NCI-H524 (cell line): ENCODE measurements at regions not wholly inside any gene's neighbourhood (a gene's known extent, or its start where the extent isn't known, plus 50 kb on each side); places are given as distances from the start of the nearest gene placed in this dataset.
"Not testable (repeated sequence)": the region's sequence is repeated elsewhere in the genome, so short reads cannot be mapped to it uniquely, and the experiment has no call there.

Source experiments
- DNase-seq, 2 experiments: peaks; one replicate each; lab custom pipeline; 2025; lab: John Stamatoyannopoulos, UW

- DNase-seq, result peak in 1 of 2 experiments; percentile 35
Measured at GRCh38 chr1:118563981-118564951, 379.2 kb upstream of the SPAG17 start.

- DNase-seq, result no peak
Measured at GRCh38 chr1:118558933-118559332, 373.9 kb upstream of the SPAG17 start.

GRCh38 chr1:118556936-118557335 is 371.9 kb upstream of the SPAG17 start:
- DNase-seq, result no peak

GRCh38 chr1:118555638-118556037 is 370.6 kb upstream of the SPAG17 start:
- no peak for DNase-seq

GRCh38 chr1:118535901-118536300 is 350.9 kb upstream of the SPAG17 start:
- peak in 1 of 2 experiments; percentile 74 for DNase-seq

- not testable (repeated sequence) for DNase-seq
Measured at GRCh38 chr1:118511922-118512321, 326.9 kb upstream of the SPAG17 start.

GRCh38 chr1:118504867-118505266 is 319.8 kb upstream of the SPAG17 start:
- peak; percentile 20 to 52 for DNase-seq

- peak; percentile 86 to 93 for DNase-seq
Measured at GRCh38 chr1:118504221-118504644, 319.2 kb upstream of the SPAG17 start.

- DNase-seq, result no peak
Measured at GRCh38 chr1:118503752-118504151, 318.7 kb upstream of the SPAG17 start.

GRCh38 chr1:118494998-118495397 is 310.0 kb upstream of the SPAG17 start:
- DNase-seq, result no peak

- no peak for DNase-seq
Measured at GRCh38 chr1:118488787-118489186, 303.8 kb upstream of the SPAG17 start.

GRCh38 chr1:118487932-118488331 is 302.9 kb upstream of the SPAG17 start:
- DNase-seq, result no peak

- DNase-seq, result no peak
Measured at GRCh38 chr1:118487091-118487490, 302.1 kb upstream of the SPAG17 start.

- DNase-seq, result no peak
Measured at GRCh38 chr1:118486199-118486598, 301.2 kb upstream of the SPAG17 start.

- DNase-seq, result peak in 1 of 2 experiments; percentile 21
Measured at GRCh38 chr1:118485757-118486156, 300.7 kb upstream of the SPAG17 start.

- DNase-seq, result no peak
Measured at GRCh38 chr1:118484893-118485292, 299.9 kb upstream of the SPAG17 start.

GRCh38 chr1:118483245-118484006 is 298.4 kb upstream of the SPAG17 start:
- no peak for DNase-seq

GRCh38 chr1:118481126-118481525 is 296.1 kb upstream of the SPAG17 start:
- DNase-seq, result no peak

GRCh38 chr1:118479351-118479750 is 294.3 kb upstream of the SPAG17 start:
- DNase-seq, result no peak

GRCh38 chr1:118473825-118474224 is 288.8 kb upstream of the SPAG17 start:
- peak in 1 of 2 experiments; percentile 22 for DNase-seq

GRCh38 chr1:118464460-118464859 is 279.4 kb upstream of the SPAG17 start:
- not testable (repeated sequence) for DNase-seq

GRCh38 chr1:118461154-118461553 is 276.1 kb upstream of the SPAG17 start:
- DNase-seq, result peak in 1 of 2 experiments; percentile 23

GRCh38 chr1:118459871-118460270 is 274.8 kb upstream of the SPAG17 start:
- no peak for DNase-seq
